GM12874 (cell line): ENCODE measurements at regions not wholly inside any gene's neighbourhood (a gene's known extent, or its start where the extent isn't known, plus 50 kb on each side); places are given as distances from the start of the nearest gene placed in this dataset.
A peak's percentile ranks its signal among the peaks of the same experiment; 100 is the strongest.

Experiments
- CTCF ChIP-seq: IDR thresholded peaks from 2 replicates; pipeline ENCODE4 v1.5.1; 2011; ENCODE audit warnings: low read depth, mild to moderate bottlenecking, control low read depth, low read length, moderate library complexity; ENCODE audit not compliant: insufficient read depth

GRCh38 chr18:11391661-11392060, 217.7 kb upstream of the SLC35G4 start:
- no peak for TF ChIP-seq CTCF

GRCh38 chr18:11388755-11389680, 220.4 kb upstream of the SLC35G4 start:
- no peak for TF ChIP-seq CTCF

GRCh38 chr18:11387880-11388279, 221.5 kb upstream of the SLC35G4 start:
- peak; percentile 45; the same call in 1 of the 2 replicates for TF ChIP-seq CTCF

GRCh38 chr18:11383381-11383780, 226.0 kb upstream of the SLC35G4 start:
- TF ChIP-seq CTCF, result no peak

GRCh38 chr18:11380968-11381367, 228.4 kb upstream of the SLC35G4 start:
- no peak for TF ChIP-seq CTCF

- TF ChIP-seq CTCF, result no peak
Observed at GRCh38 chr18:11379660-11380059, 229.7 kb upstream of the SLC35G4 start.

- TF ChIP-seq CTCF, result no peak
Observed at GRCh38 chr18:11377766-11378540, 228.6 kb upstream of the PIEZO2 start.
